ENCODE measurements at regions not wholly inside any gene's neighbourhood (a gene's known extent, or its start where the extent isn't known, plus 50 kb on each side); places are given as distances from the start of the nearest gene placed in this dataset.

- TF ChIP-seq RAD21 (IDR thresholded peaks at IDR 0.05; ENCODE audit: low read depth) (no peak), TAF1 (IDR thresholded peaks at IDR 0.05; ENCODE audit: low read depth) (no peak), CEBPB (IDR thresholded peaks at IDR 0.05) (no peak), NFIC (IDR thresholded peaks at IDR 0.05) (no peak), MAX (IDR thresholded peaks at IDR 0.05) (no peak), FOXM1 (IDR thresholded peaks at IDR 0.05; ENCODE audit: borderline replicate concordance, low read depth) (no peak), ZBTB7A (IDR thresholded peaks at IDR 0.05; ENCODE audit: low read depth) (no peak), TCF12 (IDR thresholded peaks at IDR 0.05; ENCODE audit: low read depth) (no peak), TEAD4 (IDR thresholded peaks at IDR 0.05) (no peak), CREB1 (IDR thresholded peaks at IDR 0.05; ENCODE audit: low read depth) (no peak), EGR1 (IDR thresholded peaks at IDR 0.05) (no peak), EP300 (IDR thresholded peaks at IDR 0.05; ENCODE audit: borderline replicate concordance) (no peak), YY1 (IDR thresholded peaks at IDR 0.05; ENCODE audit: low read depth) (no peak)
- TF ChIP-seq, protein P1, sequence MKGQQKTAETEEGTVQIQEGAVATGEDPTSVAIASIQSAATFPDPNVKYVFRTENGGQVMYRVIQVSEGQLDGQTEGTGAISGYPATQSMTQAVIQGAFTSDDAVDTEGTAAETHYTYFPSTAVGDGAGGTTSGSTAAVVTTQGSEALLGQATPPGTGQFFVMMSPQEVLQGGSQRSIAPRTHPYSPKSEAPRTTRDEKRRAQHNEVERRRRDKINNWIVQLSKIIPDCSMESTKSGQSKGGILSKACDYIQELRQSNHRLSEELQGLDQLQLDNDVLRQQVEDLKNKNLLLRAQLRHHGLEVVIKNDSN (IDR thresholded peaks at IDR 0.05), result no peak
- TF ChIP-seq, protein P2, sequence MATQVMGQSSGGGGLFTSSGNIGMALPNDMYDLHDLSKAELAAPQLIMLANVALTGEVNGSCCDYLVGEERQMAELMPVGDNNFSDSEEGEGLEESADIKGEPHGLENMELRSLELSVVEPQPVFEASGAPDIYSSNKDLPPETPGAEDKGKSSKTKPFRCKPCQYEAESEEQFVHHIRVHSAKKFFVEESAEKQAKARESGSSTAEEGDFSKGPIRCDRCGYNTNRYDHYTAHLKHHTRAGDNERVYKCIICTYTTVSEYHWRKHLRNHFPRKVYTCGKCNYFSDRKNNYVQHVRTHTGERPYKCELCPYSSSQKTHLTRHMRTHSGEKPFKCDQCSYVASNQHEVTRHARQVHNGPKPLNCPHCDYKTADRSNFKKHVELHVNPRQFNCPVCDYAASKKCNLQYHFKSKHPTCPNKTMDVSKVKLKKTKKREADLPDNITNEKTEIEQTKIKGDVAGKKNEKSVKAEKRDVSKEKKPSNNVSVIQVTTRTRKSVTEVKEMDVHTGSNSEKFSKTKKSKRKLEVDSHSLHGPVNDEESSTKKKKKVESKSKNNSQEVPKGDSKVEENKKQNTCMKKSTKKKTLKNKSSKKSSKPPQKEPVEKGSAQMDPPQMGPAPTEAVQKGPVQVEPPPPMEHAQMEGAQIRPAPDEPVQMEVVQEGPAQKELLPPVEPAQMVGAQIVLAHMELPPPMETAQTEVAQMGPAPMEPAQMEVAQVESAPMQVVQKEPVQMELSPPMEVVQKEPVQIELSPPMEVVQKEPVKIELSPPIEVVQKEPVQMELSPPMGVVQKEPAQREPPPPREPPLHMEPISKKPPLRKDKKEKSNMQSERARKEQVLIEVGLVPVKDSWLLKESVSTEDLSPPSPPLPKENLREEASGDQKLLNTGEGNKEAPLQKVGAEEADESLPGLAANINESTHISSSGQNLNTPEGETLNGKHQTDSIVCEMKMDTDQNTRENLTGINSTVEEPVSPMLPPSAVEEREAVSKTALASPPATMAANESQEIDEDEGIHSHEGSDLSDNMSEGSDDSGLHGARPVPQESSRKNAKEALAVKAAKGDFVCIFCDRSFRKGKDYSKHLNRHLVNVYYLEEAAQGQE (IDR thresholded peaks at IDR 0.05; ENCODE audit: low read depth), result no peak
These were observed 359.8 kb upstream of the KAZN start for GRCh38 chr1:14238472-14239307.

GRCh38 chr1:14240265-14240664, 358.2 kb upstream of the KAZN start:
- no peak for TF ChIP-seq TAF1 (IDR thresholded peaks at IDR 0.05; ENCODE audit: low read depth)
- no peak for TF ChIP-seq TEAD4 (IDR thresholded peaks at IDR 0.05)
- TF ChIP-seq YY1 (IDR thresholded peaks at IDR 0.05; ENCODE audit: low read depth), result no peak
- no peak for TF ChIP-seq TCF12 (IDR thresholded peaks at IDR 0.05; ENCODE audit: low read depth)
- no peak for TF ChIP-seq EGR1 (IDR thresholded peaks at IDR 0.05)
- no peak for TF ChIP-seq EP300 (IDR thresholded peaks at IDR 0.05; ENCODE audit: borderline replicate concordance)
- no peak for TF ChIP-seq FOXM1 (IDR thresholded peaks at IDR 0.05; ENCODE audit: borderline replicate concordance, low read depth)
- TF ChIP-seq MAX (IDR thresholded peaks at IDR 0.05), result no peak

GRCh38 chr1:14242123-14242522, 356.4 kb upstream of the KAZN start:
- TF ChIP-seq CREB1 (IDR thresholded peaks at IDR 0.05; ENCODE audit: low read depth) (no peak), TAF1 (IDR thresholded peaks at IDR 0.05; ENCODE audit: low read depth) (no peak), ZBTB7A (IDR thresholded peaks at IDR 0.05; ENCODE audit: low read depth) (no peak), RAD21 (IDR thresholded peaks at IDR 0.05; ENCODE audit: low read depth) (no peak), NFIC (IDR thresholded peaks at IDR 0.05) (no peak), CEBPB (IDR thresholded peaks at IDR 0.05) (no peak), MAX (IDR thresholded peaks at IDR 0.05) (no peak), EGR1 (IDR thresholded peaks at IDR 0.05) (no peak), YY1 (IDR thresholded peaks at IDR 0.05; ENCODE audit: low read depth) (no peak), TEAD4 (IDR thresholded peaks at IDR 0.05) (no peak), FOXM1 (IDR thresholded peaks at IDR 0.05; ENCODE audit: borderline replicate concordance, low read depth) (no peak), TCF12 (IDR thresholded peaks at IDR 0.05; ENCODE audit: low read depth) (no peak), EP300 (IDR thresholded peaks at IDR 0.05; ENCODE audit: borderline replicate concordance) (no peak)
- TF ChIP-seq, protein P1 (IDR thresholded peaks at IDR 0.05), result no peak
- TF ChIP-seq, protein P2 (IDR thresholded peaks at IDR 0.05; ENCODE audit: low read depth), result no peak

DNA sequence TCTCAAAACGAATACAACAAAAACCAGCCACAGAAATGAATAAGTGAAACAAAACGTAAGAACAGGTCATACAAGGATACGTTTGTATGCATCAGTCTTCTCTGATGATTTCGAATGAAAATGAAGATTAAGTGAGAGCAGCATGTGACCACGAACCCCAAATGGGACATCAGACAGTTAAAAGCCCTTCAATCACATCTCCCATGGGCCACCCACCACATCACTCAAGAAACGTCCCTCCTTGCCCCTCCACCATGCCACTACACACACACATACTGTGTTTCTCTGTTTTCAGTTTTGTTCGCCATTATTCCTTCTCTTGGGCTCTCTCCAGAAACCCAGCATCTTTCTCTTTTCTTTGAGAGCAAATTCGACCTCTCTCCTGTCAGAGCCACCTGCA, 355.6 kb upstream of the KAZN start:
- TF ChIP-seq TEAD4 (IDR thresholded peaks at IDR 0.05) (no peak), EP300 (IDR thresholded peaks at IDR 0.05; ENCODE audit: borderline replicate concordance) (no peak), FOXM1 (IDR thresholded peaks at IDR 0.05; ENCODE audit: borderline replicate concordance, low read depth) (no peak), MAX (IDR thresholded peaks at IDR 0.05) (no peak), RAD21 (IDR thresholded peaks at IDR 0.05; ENCODE audit: low read depth) (no peak), NFIC (IDR thresholded peaks at IDR 0.05) (no peak)

DNA sequence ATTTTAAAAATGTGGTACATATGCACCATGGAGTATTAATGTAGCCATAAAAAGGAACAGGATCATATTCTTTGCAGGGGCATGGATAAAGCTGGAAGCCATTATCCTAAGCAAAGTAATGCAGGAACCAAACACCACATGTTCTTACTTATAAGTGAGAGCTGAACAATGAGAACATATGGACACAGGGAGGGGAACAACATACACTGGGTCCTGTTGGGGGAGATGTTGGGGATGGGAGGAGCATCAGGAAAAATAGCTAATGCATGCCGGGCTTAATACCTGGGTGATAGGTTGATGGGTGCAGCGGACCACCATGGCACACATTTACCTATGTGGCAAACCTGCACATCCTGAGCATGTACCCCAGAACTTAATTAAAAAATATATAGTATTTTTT, 352.5 kb upstream of the KAZN start:
- TF ChIP-seq TCF12 (IDR thresholded peaks at IDR 0.05; ENCODE audit: low read depth), result no peak
